ENCODE measurements at regions not wholly inside any gene's neighbourhood (a gene's known extent, or its start where the extent isn't known, plus 50 kb on each side); places are given as distances from the start of the nearest gene placed in this dataset.

DNA sequence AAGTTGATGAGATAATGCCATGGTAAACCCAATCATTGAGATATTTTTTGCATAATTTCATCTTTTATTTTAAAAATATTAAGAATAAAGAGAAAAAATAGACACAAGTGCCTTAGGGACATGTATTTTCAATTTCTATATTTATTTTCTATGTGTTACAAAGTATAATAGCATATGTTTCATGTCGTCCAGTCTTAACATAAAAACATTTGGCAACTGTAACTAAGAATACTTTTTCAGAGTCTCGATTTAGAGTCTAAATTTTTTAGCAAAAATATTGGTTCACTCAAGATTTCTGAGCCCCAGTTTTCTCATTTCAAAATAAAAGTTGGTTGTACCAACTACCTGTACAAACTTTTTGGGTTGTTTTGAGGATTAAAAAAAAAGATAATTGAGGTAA lies 511.4 kb upstream of the ZNF385D start:
- H3K27me3 ChIP-seq (ENCODE audit: low read depth): no peaks in the 10 kb centered on the region
- intact Hi-C loops (cut with micrococcal nuclease): no loop called here
- TF ChIP-seq, protein P1, sequence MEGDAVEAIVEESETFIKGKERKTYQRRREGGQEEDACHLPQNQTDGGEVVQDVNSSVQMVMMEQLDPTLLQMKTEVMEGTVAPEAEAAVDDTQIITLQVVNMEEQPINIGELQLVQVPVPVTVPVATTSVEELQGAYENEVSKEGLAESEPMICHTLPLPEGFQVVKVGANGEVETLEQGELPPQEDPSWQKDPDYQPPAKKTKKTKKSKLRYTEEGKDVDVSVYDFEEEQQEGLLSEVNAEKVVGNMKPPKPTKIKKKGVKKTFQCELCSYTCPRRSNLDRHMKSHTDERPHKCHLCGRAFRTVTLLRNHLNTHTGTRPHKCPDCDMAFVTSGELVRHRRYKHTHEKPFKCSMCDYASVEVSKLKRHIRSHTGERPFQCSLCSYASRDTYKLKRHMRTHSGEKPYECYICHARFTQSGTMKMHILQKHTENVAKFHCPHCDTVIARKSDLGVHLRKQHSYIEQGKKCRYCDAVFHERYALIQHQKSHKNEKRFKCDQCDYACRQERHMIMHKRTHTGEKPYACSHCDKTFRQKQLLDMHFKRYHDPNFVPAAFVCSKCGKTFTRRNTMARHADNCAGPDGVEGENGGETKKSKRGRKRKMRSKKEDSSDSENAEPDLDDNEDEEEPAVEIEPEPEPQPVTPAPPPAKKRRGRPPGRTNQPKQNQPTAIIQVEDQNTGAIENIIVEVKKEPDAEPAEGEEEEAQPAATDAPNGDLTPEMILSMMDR (IDR thresholded peaks at IDR 0.05; ENCODE audit: borderline replicate concordance): no peak
- no peaks in the 10 kb centered on the region for H3K9me3 ChIP-seq (replicated peaks)
- no peak overlapping the region for H3K4me3 ChIP-seq
- no peak overlapping the region for H3K27ac ChIP-seq (replicated peaks)
- DNase-seq: no peak
- H3K4me1 ChIP-seq: no peaks in the 10 kb centered on the region
- H3K36me3 ChIP-seq: no peaks in the 10 kb centered on the region

DNA sequence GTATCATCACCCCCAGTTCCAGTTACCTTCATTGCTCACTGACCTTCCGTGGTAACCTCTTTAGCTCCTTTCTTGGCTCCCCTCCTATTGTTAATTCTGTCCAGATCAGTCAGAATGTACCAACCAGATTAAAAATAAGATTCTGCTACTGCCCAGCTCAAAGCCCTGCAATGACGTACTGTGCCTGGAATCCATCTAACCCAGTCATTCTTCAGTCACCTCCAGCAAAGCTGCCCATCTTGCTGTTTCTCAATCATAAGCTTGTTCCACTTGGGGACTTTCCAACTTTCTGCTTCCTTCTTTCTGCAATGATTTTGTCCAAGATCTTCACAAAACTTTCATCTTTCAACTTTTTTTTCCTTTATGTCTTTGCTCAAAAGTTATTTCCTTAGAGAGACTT lies 512.0 kb upstream of the ZNF385D start:
- H3K9me3 ChIP-seq (replicated peaks): no peaks in the 10 kb centered on the region
- no peak for DNase-seq
- no peak overlapping the region for H3K27ac ChIP-seq (replicated peaks)
- H3K36me3 ChIP-seq: no peaks in the 10 kb centered on the region
- intact Hi-C loops (cut with micrococcal nuclease): no loop called here
- H3K4me1 ChIP-seq: no peaks in the 10 kb centered on the region
- H3K4me3 ChIP-seq: no peak overlapping the region
- TF ChIP-seq, protein P1 (IDR thresholded peaks at IDR 0.05; ENCODE audit: borderline replicate concordance): no peak
- H3K27me3 ChIP-seq (ENCODE audit: low read depth): no peaks in the 10 kb centered on the region

DNA sequence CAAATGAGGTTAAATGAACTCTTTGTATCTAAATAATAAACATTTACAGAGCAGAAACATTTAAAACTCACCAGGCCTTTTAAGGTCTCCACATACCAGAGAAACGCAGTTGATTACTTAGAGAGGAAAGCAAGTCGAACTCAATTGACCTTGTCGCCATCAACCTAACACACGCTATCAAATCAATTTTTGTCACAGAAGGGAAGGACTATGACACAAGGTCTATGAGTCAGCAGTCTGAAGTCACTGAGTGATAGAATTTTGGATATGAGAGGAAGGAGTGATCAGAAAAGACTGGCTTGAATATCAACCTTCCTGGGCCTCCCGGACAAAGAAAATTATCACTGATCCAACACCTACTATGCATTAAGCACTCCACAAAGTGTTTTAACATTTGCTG lies 514.4 kb upstream of the ZNF385D start:
- intact Hi-C loops (cut with micrococcal nuclease): no loop called here
- Histone ChIP-seq H3K27me3 (ENCODE audit: low read depth) (no peaks in the 10 kb centered on the region), H3K4me1 (no peaks in the 10 kb centered on the region), H3K36me3 (no peaks in the 10 kb centered on the region), H3K4me3 (no peak overlapping the region), H3K9me3 (replicated peaks) (no peaks in the 10 kb centered on the region), H3K27ac (replicated peaks) (no peak overlapping the region)
- TF ChIP-seq, protein P1 (IDR thresholded peaks at IDR 0.05; ENCODE audit: borderline replicate concordance): no peak
- no peak for DNase-seq

DNA sequence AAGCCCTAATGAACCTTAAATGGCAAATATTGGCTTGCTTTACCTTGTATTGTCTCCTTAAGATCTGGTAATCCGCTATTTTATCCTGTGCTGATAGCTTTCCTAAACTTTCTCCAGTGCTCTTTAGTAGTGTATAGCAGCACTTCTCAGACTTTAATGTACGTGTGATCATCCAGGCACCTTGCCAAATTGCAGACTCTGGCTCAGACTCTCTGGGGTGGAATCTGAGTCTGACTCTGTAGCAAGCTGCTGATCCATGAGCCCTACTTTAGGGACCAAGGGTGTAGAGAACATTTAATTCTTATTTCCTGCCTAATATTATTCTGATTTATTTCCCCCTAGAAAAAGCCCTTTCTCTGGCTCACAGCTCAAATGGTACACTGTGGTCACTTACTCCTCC lies 518.8 kb upstream of the ZNF385D start:
- no peaks in the 10 kb centered on the region for H3K4me1 ChIP-seq
- H3K27me3 ChIP-seq (ENCODE audit: low read depth): no peaks in the 10 kb centered on the region
- TF ChIP-seq, protein P1 (IDR thresholded peaks at IDR 0.05; ENCODE audit: borderline replicate concordance): no peak
- H3K36me3 ChIP-seq: no peaks in the 10 kb centered on the region
- H3K4me3 ChIP-seq: no peak overlapping the region
- intact Hi-C loops (cut with micrococcal nuclease): no loop called here
- DNase-seq: no peak
- no peaks in the 10 kb centered on the region for H3K9me3 ChIP-seq (replicated peaks)
- no peak overlapping the region for H3K27ac ChIP-seq (replicated peaks)

DNA sequence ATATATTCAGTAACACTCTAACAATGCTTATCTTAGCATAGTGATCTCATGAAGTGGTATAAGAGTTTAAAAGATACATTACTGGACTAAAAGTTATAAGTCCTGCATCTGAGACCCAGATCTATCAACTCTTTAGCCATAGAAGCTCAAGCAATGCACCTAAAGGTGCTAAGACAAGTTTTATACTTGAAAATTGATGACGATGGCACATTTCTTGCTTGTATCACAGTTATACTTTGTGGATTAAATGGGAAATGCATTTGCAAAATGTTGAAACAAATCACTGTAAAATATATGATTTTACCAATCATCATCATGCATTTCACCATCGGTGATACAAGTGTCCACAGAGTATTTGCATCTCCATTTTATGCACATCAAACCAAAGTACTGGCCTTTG lies 525.3 kb upstream of the ZNF385D start:
- no peaks in the 10 kb centered on the region for H3K27me3 ChIP-seq (ENCODE audit: low read depth)
- intact Hi-C loops (cut with micrococcal nuclease): no loop called here

More for the DNA sequence above, 525.3 kb upstream of the ZNF385D start:
- Histone ChIP-seq H3K27ac (replicated peaks) (no peak overlapping the region), H3K4me1 (no peaks in the 10 kb centered on the region), H3K9me3 (replicated peaks) (no peaks in the 10 kb centered on the region), H3K4me3 (no peak overlapping the region), H3K36me3 (no peaks in the 10 kb centered on the region)
- DNase-seq: no peak
- TF ChIP-seq, protein P1 (IDR thresholded peaks at IDR 0.05; ENCODE audit: borderline replicate concordance): no peak

All from left ventricle myocardium inferior (tissue), 1 donor.